ENCODE measurements at regions not wholly inside any gene's neighbourhood (a gene's known extent, or its start where the extent isn't known, plus 50 kb on each side); places are given as distances from the start of the nearest gene placed in this dataset.

DNA sequence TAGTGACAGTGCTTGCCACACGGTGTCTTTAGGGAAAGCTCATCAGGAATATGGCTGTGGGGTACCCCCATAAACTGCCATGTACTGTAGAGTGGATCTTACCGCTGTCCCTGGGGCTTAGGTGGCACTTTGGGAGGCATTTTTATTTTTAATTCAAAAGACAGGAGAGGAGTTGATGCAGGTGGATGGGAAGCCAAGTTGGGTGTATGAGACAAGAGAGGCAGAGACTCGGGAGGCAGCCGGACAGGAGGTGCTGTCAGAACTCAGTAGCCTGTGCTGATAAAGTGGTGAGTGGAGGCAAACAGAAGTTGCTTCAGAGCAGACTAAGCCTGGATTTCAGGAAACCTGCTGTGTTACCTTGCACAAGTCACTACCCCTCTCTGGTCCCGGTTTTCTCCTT lies 185.9 kb downstream of the TMEM132E start:
- Histone ChIP-seq H3K27ac (no peak overlapping the region), H4K20me1 (ENCODE audit: insufficient read depth) (no peaks in the 10 kb centered on the region), H3K36me3 (ENCODE audit: insufficient read depth) (no peaks in the 10 kb centered on the region), H3K79me2 (ENCODE audit: insufficient read depth, low read depth) (no peaks in the 10 kb centered on the region), H3K4me1 (ENCODE audit: low read depth, poor library complexity, severe bottlenecking) (no peaks in the 10 kb centered on the region), H3K9ac (no peak overlapping the region), H3K4me2 (no peak overlapping the region), H3K4me3 (IDR thresholded peaks at IDR 0.05; ENCODE audit: insufficient read depth, low read depth, low read length) (no peak overlapping the region), H3K27me3 (ENCODE audit: insufficient read depth, low read depth) (no peaks in the 10 kb centered on the region), H2AFZ (ENCODE audit: low read depth) (no peak overlapping the region)
- TF ChIP-seq, protein P1, sequence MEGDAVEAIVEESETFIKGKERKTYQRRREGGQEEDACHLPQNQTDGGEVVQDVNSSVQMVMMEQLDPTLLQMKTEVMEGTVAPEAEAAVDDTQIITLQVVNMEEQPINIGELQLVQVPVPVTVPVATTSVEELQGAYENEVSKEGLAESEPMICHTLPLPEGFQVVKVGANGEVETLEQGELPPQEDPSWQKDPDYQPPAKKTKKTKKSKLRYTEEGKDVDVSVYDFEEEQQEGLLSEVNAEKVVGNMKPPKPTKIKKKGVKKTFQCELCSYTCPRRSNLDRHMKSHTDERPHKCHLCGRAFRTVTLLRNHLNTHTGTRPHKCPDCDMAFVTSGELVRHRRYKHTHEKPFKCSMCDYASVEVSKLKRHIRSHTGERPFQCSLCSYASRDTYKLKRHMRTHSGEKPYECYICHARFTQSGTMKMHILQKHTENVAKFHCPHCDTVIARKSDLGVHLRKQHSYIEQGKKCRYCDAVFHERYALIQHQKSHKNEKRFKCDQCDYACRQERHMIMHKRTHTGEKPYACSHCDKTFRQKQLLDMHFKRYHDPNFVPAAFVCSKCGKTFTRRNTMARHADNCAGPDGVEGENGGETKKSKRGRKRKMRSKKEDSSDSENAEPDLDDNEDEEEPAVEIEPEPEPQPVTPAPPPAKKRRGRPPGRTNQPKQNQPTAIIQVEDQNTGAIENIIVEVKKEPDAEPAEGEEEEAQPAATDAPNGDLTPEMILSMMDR (conservative IDR thresholded peaks at IDR 0.05; ENCODE audit: low read depth, low read length), result no peak

DNA sequence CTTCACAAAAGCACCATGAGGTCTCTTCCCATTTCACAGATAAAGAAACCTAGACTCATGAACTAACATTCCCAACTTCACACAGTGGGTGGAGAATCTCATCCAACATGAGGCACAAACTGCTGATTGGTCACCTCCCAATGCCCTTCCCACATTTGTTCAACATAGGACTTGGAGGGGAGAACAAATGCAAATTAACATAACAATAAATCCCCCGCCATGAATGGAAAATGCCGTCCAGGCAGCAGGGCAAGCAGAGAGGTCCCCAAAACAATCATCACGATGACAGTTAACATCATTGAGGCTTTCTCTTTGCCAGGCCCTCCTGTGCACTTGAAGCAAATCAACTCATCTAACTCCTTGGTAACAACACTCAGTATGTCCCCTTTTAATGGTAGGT lies 185.3 kb downstream of the TMEM132E start:
- Histone ChIP-seq H3K4me1 (ENCODE audit: low read depth, poor library complexity, severe bottlenecking) (no peaks in the 10 kb centered on the region), H3K36me3 (ENCODE audit: insufficient read depth) (no peaks in the 10 kb centered on the region), H3K9ac (no peak overlapping the region), H2AFZ (ENCODE audit: low read depth) (no peak overlapping the region), H3K27ac (no peak overlapping the region), H3K79me2 (ENCODE audit: insufficient read depth, low read depth) (no peaks in the 10 kb centered on the region), H4K20me1 (ENCODE audit: insufficient read depth) (no peaks in the 10 kb centered on the region), H3K4me3 (IDR thresholded peaks at IDR 0.05; ENCODE audit: insufficient read depth, low read depth, low read length) (no peak overlapping the region), H3K4me2 (no peak overlapping the region), H3K27me3 (ENCODE audit: insufficient read depth, low read depth) (no peaks in the 10 kb centered on the region)
- TF ChIP-seq, protein P1 (conservative IDR thresholded peaks at IDR 0.05; ENCODE audit: low read depth, low read length), result no peak

- Histone ChIP-seq H3K79me2 (ENCODE audit: insufficient read depth, low read depth) (no peaks in the 10 kb centered on the region), H3K27ac (no peak overlapping the region), H2AFZ (ENCODE audit: low read depth) (no peak overlapping the region), H3K4me2 (no peak overlapping the region), H3K36me3 (ENCODE audit: insufficient read depth) (no peaks in the 10 kb centered on the region), H3K9ac (no peak overlapping the region), H3K4me1 (ENCODE audit: low read depth, poor library complexity, severe bottlenecking) (no peaks in the 10 kb centered on the region), H4K20me1 (ENCODE audit: insufficient read depth) (no peaks in the 10 kb centered on the region), H3K4me3 (IDR thresholded peaks at IDR 0.05; ENCODE audit: insufficient read depth, low read depth, low read length) (no peak overlapping the region), H3K27me3 (ENCODE audit: insufficient read depth, low read depth) (no peaks in the 10 kb centered on the region)
- TF ChIP-seq, protein P1 (conservative IDR thresholded peaks at IDR 0.05; ENCODE audit: low read depth, low read length), result no peak
Observed at GRCh38 chr17:34763728-34764665, 184.6 kb downstream of the TMEM132E start.

- TF ChIP-seq, protein P1 (conservative IDR thresholded peaks at IDR 0.05; ENCODE audit: low read depth, low read length), result no peak
- H3K36me3 ChIP-seq (ENCODE audit: insufficient read depth), result no peaks in the 10 kb centered on the region
- no peak overlapping the region for H3K4me3 ChIP-seq (IDR thresholded peaks at IDR 0.05; ENCODE audit: insufficient read depth, low read depth, low read length)
- no peaks in the 10 kb centered on the region for H3K79me2 ChIP-seq (ENCODE audit: insufficient read depth, low read depth)
- no peaks in the 10 kb centered on the region for H4K20me1 ChIP-seq (ENCODE audit: insufficient read depth)
- no peaks in the 10 kb centered on the region for H3K27me3 ChIP-seq (ENCODE audit: insufficient read depth, low read depth)
- no peak overlapping the region for H3K27ac ChIP-seq
- no peak overlapping the region for H3K4me2 ChIP-seq
- H3K4me1 ChIP-seq (ENCODE audit: low read depth, poor library complexity, severe bottlenecking), result no peaks in the 10 kb centered on the region
- no peak overlapping the region for H2AFZ ChIP-seq (ENCODE audit: low read depth)
- no peak overlapping the region for H3K9ac ChIP-seq
Observed at GRCh38 chr17:34762078-34762477, 182.7 kb downstream of the TMEM132E start.

Data from KMS-11 (cell line).